CD4-positive, alpha-beta T cell treated with Interferon alpha-2 for 1 hour (primary cell): ENCODE measurements at regions not wholly inside any gene's neighbourhood (a gene's known extent, or its start where the extent isn't known, plus 50 kb on each side); places are given as distances from the start of the nearest gene placed in this dataset.

Experiments
- DNase-seq, 2 donors: peaks; one replicate each; pipeline ENCODE4 v3.0.0-alpha.2; 2020 to 2022

DNA sequence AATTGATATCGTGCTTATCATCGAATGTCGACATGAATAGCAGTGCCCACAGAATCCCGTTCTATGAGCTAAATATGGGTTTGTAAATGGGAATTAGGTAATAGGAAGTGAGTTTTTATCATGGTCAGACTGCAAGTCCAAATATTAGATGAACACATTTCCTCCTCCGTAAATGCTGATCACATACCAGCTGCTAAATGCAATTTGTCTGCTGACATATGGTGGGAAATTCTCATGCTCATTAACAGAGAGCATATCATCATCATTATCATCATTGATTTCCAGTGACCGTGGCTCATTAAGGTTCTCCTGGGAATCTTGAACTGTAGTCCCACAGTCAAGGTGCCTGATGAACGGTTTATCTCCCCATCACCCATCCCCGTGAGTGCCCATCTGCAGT lies 998.8 kb upstream of the TMEM132C start:
- DNase-seq: no peak

DNA sequence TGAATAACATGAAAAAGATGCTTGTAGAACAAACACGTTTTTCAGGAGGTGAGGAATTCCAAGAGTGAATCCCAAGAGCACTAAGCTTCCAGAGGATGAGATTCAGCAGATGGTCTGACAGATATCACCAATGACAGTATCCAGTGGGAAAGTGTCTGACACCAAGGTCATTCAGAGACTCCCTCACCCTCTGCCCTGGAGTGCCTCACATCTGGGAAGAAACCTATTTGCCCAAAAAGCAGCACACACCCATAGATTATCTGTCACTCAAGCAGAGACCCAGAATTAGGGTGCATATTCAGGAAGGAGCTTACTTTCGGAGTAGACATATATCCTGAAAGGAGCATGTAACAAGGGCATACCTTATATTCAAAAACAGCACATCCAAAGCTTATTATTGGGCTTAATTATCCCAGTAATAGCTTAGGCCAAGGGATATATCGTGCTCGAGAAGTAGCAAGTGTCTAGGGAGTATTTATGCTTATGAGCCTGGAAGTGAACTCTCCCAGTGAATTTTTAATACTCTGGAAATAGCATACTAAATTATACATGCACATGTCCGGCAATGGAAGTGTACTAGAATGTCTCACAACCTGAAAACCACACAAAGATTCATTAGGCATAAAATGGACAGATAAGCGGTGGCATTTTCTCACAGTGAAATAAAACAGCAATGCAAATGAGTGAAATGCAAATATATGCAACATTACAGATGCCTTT lies 998.1 kb upstream of the TMEM132C start:
- DNase-seq: no peak

DNA sequence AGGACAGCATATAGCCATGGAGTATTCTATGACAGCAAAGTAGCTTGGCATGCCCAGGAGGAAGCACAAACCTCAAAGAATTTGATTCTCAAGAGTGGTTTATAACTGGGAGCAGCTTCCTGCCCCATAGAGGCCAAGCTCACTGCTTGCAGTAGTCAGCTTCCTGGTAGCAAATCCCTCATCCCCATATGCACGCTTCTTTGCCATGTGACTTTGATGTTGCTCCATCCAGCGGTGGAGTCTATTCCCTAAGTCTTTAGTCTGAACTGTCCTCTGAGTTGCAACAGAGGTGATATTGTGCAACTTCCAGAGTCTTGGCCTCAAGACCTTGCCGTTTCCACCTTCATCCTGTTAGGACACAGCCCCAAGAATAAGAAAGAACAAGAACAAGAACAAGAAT lies 996.8 kb upstream of the TMEM132C start:
- peak in 1 of 2 donors; percentile 45 for DNase-seq

DNA sequence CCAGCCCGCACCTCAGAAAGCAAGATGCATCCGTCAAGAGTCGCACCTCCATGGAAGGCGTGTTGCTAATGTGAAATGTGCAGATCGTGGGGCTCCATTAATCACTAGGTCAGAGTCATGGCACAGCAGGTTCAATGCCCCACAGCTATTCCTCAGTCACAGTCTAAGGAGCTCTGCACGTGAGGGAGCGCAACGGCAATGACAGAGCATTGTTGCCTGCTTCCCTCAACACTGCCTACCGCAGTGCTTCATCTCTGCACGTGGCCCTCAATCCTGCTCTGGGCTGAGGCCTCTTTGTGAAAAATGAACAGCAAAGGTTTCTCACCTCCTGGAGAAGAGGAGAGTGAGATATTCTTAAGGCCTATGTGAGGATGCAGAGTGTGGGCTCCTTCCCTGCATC lies 995.2 kb upstream of the TMEM132C start:
- DNase-seq: no peak

DNA sequence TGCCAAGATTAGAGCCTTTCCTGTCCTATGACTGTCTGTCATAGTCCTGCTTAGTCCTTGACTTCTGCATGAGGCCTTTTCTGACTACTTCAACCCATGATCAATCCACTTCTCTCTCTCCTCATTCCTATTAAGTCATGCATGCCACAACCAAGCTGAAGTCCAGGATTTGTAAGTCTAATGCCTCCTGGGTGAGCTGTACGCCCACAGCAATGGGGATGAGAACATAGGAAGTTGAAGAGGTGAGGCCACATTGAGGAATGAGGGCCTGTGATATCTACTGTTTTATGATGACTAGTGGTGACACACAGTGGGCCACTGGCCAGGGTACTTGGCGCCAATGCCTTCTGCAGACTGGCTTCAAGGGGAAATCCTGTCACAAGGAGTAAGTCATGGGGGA lies 994.1 kb upstream of the TMEM132C start:
- no peak for DNase-seq

DNA sequence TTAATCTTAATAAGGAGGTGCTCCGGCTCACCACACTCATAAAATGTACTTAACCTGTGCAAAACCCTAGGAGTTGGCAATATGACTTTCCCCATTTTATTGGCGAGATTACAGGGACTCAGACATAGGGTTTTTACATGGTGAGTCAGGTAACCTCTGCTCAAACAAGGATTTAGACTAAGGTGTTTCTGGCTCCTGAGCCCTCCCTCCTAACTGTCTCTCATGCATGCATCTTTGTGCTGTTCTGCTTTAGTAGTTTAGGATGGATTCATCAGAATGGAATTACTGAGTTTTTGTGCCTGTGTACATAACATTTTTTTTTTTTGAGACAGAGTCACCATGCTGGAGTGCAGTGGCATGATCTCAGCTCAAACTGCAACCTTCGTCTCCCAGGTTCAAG lies 993.3 kb upstream of the TMEM132C start:
- no peak for DNase-seq

DNA sequence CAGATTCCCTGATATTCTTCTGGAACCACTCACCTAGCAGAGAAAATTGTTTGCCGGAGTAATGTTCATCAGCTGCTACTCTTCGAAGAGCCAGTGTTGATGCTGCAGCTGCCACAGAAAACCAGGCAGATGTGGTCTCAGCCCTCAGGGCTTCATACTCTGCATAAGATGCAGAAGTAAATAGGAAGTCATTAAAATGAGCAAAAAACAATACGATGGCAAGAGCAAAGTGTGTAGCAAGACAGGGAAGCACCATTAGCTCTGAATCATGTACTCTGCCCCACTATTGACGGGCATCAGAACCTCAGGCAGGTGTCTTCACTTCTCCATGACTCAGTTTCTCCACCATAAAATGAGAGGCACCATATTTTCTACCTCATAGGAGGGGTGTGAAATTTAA lies 991.6 kb upstream of the TMEM132C start:
- no peak for DNase-seq

DNA sequence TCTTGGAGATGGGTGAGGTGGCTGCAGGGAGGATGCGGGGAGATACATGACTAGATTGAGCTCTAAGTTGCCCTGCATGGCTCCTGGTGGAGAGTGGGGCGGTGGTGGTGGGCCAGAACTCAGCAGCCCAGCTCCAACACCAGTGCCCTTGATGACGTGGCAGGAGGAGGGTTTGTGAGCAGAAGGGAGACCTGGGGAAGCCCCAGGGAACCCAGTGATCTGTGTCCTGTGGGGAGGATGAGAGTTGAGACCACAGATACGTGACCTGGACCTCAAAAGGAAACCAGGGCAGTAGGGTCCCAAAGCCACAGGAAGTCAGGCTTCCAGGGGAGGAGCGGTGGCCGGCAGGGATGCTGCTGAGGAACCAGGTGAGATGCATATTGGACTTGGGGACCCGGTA lies 989.1 kb upstream of the TMEM132C start:
- DNase-seq: no peak

DNA sequence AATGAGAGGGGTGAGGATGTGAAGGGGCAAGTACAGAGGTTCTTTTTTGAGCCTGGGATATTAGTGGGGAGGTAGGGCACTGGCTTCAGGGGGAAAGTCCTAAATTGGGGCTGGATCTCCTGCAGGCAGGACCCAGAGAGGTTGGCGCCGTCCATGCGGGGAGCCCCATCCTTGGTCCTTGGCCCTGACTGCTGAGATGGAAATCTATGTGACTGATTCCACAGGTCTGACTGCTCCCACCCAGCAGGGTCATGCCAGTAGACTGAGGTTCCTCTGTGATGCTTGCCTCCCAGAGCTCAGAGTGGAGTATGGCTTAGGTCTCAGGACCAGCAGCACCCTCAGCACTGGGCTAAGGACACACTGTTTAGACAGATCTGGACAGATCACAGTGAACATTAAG lies 988.6 kb upstream of the TMEM132C start:
- DNase-seq: no peak

DNA sequence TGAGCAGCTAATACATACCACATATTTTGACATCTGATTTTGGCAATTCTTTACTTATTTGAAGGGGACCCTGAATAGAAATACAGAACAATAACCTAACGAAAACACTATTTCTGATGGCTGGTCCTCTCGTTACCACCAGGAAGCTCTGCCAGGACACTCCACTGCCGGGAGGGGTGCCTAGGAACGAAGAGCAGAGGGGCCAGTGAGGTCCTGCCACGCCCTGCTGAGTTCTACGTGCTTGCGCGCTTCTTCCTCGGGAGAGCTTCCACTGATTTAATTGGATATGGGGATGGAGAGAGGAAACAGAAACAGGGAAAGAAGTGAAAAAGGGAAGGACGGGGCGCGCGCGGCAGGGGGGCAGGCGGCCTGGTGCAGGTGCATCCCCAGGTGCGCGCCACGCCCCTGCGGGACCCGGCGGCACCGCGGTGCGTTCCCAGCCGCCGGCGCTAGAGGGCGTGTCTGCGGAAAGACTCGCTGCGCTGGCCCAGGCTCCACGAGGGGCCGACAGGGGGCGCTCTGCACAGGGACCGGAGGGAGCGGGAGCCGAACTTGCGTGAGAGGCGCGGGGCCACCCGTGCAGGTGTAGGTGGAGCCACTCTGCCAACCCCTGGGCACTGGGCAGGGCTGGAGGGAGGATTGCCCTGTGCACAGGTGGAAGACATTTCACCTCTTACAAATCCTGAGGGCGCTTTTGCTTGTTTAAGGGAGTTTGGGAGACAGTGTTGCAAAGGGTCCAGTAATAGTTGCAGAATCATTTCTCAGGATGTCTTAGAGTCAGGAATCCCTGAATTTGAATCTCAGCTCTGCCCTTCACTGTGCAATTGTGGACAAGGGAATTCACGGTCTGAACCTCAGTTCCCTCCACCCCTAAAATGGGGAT lies 986.3 kb upstream of the TMEM132C start:
- DNase-seq: peak; percentile 12 to 53

DNA sequence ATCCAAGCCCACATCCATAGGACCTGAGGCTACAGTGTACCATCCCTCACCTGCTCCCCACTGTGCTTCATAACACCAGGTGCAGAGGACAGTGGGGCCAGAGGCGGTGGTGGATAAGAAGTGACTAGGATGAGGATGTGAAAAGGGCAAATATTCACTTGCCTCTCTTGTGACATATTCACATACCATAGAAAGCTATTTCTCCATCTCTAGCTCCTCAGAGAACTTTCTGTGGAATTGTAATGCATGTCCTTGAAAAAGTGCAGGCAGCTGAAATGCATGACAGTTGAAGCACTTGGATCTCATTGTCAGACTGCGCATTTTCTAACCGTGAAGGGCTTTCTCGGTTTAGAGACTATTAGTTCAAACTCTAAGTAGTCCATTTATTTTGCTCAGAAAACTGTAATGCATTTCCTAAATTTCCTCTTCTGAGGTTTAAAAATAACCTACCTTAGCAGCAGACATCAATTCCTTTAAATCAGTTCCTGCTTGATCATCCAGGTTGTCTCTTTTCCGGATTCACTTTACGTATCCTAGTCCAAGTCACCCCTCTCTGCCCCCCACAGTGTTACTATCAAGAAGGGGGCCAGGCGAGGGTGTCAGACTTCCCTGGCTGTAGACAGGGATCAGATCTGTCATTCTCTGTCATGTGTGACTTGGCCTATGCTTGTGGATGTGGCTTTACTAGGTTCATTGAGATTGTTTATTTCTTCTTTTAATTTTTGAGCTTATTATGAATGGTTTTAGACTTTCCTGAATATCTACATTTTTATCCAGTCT lies 984.0 kb upstream of the TMEM132C start:
- DNase-seq: no peak

DNA sequence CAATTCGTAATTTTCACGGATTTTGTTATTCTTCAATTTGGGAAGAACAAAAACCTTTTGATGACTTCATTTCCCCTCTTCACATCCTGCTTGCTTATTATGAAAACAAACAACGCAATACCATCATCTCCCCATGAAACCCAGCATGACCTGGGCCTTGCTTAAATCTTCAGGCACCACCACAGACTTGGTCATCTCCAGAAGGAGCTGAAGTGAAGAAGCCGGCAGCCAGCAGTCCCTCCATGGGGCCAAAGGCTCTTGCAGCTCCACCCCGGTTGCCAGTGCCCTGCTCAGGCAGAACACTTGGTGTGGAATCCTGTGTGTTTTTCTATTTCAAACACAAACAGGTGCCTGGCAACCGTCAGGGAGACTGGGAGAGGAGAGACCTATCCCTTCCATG lies 982.9 kb upstream of the TMEM132C start:
- DNase-seq: no peak

DNA sequence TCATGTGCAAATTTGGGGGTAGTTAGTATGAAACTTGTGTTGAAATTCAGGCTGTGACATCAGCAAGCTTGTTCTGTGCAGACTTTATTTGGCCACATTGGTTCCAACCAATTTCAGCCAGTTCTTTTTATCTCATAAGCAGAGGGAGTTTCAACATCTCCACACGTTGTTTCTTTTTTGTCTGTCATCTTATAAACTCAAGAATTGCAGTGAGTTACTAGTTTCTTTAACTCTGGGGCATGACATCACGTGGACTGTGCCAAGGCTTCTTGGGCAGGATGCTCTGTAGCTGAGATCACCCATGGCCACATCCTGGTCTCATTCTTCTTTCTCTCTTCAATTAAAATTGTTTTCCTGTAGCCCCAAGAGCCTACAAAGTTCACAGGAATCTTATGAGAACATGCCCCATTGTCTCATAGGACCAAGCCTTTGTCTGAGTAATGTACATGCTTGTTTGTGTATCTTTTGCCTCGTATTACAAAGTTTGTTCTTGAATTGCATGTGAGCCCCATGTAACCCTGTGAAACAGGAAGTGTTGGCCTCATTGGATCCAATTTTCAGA lies 982.0 kb upstream of the TMEM132C start:
- no peak for DNase-seq

DNA sequence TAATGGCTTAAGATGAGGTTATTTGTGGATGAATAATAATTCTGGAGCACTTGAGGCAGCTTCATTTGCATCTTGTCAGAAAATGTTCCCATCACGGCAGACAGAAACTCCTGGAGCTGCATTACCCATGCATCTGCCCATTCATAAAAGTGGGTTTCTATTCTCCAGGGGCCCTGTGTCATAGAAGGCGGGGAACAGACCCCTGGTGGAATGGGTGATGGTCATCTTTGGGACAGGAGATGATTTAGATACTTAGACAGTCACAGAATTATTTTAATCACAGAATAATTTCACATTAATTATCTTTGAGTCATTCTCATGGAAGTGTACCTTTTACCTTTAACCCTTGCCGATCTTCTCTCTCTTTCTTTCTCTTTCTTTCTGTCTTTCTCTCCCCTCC lies 980.7 kb upstream of the TMEM132C start:
- DNase-seq: no peak

DNA sequence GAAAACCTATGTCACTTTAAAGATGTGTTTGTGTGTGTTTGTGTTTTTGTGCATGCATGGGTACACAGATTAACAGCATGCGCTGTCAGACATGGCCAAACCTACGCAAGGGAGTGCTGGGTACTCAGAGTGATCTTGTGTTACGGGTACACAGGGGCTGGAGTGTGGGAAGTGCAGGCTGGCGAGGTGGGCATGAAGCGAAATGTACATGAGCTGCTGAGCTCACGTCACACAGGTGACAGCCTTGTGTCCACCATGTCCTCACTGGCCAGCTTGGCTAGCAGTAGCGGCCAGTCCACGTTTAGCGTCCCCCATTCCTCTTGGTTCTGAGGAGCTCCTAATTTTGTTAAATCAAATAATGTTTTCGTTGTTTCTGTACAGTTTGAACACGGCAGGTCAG lies 979.7 kb upstream of the TMEM132C start:
- no peak for DNase-seq

DNA sequence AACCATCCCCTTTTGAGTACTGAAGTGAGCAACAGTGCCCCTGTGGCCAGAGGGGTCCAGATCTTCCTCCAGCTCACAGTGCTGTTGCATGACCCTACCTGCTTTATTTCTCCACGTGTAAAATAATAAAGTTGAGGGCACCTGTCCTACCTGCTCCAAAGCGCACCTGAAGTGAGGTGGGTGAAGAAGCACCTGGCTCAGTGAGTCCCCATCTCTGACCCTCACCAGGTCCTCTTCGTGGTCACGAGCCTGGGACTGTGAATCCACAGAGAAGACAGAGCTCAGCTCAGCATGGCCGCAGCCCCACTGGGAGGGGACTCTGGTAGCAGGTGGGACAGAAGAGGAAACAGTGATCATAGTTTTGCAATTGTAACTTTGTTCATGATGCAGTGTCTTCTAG lies 976.7 kb upstream of the TMEM132C start:
- DNase-seq: no peak

DNA sequence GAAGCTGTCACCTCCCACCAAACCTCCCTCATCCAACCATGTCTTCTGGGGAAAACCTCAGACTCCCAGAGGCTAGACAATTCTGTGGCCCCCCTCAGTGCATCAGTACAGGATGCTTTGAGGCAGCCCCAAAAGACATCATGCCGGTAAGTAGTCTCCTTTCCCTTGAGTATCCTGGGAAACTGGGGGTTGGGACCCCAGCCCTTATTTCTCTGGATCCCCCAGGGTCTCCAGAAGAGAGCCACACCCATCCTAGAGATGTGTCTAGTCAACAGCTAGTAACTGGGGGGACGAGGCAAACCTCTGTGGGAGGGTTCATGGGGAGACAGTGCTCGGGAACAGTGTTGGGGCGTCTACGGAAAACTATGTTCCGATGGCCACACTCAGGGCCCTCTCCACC lies 974.2 kb upstream of the TMEM132C start:
- DNase-seq: no peak

DNA sequence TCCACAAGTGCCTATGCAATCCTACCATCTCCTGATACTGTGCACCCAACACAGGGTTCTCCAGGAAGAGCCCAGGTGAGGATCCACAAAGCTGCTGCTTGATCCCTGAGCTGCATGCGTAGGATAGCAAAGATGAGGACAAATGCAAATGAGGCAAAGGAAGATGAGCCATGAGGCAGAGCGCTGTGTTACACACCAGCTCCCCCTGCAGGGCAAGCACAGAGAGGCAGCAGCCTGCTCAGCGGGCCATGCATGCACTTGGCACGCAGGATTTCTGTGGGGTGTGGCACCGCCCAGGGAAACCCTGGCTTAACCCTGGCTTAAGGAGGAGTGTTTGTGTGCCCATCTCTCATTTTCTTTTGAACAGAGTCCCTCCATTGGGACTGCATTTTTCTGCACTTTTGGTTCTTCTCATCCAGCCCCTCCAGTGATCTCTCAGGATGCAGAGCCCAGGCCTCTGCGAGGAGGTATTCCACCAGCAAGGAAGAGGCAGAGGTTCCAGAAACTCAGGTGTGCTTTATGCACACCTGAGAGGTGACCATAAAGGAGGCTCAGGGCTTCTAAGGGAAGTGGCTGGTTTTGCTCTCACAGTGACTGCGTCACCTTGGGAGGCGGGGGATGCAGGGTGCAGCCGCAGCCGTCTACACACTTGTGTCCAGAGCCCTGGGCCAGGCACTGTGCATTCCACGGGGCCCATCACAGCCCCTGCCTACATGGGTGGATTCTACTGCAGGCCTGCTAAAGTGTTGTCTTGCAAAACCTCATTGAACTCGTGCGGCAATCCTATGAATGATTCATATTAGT lies 973.3 kb upstream of the TMEM132C start:
- DNase-seq: peak; percentile 21 to 36

DNA sequence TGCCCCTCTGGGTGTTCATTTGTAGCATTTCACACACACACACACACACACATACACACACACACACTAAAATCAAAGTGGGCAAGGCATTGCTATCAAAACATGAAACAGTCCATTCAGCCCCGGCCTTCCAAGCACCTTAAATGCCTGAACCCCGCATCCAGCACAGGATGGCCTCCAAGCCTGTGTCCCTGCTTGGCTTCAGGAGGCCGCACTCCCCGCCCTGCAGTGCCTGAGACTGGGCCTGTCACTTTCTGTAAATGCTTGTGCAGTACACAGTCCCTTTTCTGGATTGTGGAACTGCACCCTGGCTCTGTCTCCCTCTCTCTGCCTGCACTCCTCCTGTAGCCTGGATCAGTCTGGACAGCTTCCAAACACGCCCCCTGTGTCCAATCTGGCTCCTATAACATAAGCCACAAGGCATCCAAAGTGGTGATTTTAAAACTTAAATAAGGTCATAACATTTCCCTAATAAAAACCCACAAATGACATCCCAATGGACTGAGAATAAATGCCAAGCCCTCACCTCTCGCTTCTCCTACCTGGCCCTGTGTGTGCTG lies 972.2 kb upstream of the TMEM132C start:
- DNase-seq: no peak

DNA sequence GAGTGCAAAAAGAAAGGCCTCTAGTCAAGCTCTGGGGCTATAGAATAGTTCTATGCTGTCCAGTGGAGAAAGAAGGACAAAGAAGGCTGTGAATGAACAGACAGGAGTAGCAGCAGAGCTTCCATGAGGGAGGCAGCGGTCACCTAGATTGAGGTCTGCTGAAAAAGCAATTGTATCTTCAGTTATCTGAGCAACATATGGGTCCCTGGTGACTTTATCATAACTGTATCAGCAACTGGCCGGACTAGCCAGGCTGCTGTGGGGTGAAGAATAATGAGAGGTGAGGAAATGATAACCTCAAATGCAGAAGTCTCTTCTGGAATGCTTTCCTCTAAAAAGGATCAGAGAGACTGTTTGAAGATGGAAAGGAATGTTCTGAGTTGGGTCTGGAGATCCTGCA lies 971.3 kb upstream of the TMEM132C start:
- no peak for DNase-seq

DNA sequence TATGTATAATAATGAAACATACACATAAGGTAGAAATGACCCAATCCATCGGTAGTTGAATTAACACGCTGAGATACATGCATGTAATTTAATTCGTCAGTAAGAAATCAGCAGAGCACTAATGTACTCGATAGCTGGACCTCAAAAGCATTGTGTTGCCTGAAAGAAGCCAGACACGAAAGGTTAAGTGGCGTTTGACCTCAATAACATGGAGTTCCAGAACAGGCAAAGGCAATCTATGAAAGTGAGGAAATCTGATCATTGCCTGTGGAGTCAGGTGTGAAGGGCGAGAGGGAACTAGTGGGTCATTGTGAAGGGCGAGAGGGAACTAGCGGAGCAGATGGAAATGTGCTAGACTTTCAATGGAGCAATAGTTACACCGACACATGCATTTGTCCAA lies 970.4 kb upstream of the TMEM132C start:
- no peak for DNase-seq

DNA sequence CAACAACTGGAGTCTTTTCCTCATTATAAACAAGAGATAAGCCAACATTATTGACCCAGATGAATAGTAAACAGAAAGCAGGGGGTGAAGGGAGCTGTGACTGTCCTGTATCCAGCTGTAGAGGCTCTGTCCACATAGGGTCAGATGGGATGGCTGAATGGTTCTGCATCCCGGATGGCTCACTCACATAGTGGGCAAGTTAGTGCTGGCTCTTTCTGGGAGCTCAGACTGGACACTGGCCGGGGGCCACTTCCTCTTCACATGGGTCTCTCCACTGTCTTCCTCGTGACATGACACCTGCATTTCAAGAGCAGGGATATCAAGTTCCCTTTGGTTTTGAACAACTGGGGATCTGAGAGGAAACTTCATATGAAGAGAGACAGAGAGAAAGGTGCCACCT lies 969.6 kb upstream of the TMEM132C start:
- DNase-seq: no peak
